ENCODE measurements at regions not wholly inside any gene's neighbourhood (a gene's known extent, or its start where the extent isn't known, plus 50 kb on each side); places are given as distances from the start of the nearest gene placed in this dataset.

- TF ChIP-seq CTCF (IDR thresholded peaks at IDR 0.05) (no peak), POLR2A (IDR thresholded peaks at IDR 0.05) (no peak)
These were observed 1403.0 kb downstream of the BRD1 start for GRCh38 chr22:48424661-48425060.

All from esophagus squamous epithelium (tissue), 4 donors.